ENCODE measurements at regions not wholly inside any gene's neighbourhood (a gene's known extent, or its start where the extent isn't known, plus 50 kb on each side); places are given as distances from the start of the nearest gene placed in this dataset.

DNA sequence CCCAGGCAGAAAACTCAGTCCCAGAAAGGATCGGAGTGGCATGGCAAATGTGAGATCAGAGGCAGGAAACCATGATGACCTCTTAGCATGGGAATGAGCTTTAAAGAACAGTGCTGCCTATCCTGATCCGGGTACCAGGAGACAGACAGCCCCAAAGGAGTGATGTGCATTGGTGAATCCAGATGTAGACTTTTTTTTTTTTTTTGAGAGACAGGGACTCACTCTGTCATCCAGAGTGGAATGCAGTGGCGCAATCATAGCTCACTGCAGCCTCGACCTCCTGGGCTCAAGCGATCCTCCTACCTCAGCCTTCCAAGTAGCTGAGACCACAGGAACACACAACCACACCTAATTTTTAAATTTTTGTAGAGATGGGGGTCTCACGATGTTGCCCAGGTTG lies 122.7 kb downstream of the VAPA start:
- no peak for TF ChIP-seq MAX (IDR thresholded peaks at IDR 0.05)
- no peak for TF ChIP-seq RAD21 (IDR thresholded peaks at IDR 0.05; ENCODE audit: low read depth)
- Histone ChIP-seq H2AFZ (ENCODE audit: low read depth, low read length, poor library complexity, severe bottlenecking) (no peak overlapping the region), H3K4me2 (ENCODE audit: low read length) (no peak overlapping the region), H3K36me3 (ENCODE audit: control insufficient read depth in 1 of 2, insufficient read depth in 2 of 2, low read length in 2 of 2) (no peaks in the 10 kb centered on the region), H3K9ac (ENCODE audit: low read length) (no peak overlapping the region), H3K4me3 (replicated peaks in 1 of 2; ENCODE audit: low read depth in 1 of 2, low read length in 2 of 2) (no peak overlapping the region), H3K27me3 (ENCODE audit: insufficient read depth, low read length) (no peaks in the 10 kb centered on the region), H3K4me1 (ENCODE audit: control insufficient read depth in 1 of 2, insufficient read depth in 2 of 2, low read length in 2 of 2) (peaks cover 0 to 9% of the 10 kb centered on the region in 2 experiments; a peak in 2 of 4 replicates), H3K9me2 (ENCODE audit: insufficient read depth) (no peaks in the 10 kb centered on the region), H3K27ac (ENCODE audit: low read depth, low read length) (no peak overlapping the region), H3K9me3 (ENCODE audit: control insufficient read depth in 1 of 2, insufficient read depth in 1 of 2, low read depth in 1 of 2, low read length in 2 of 2) (no peaks in the 10 kb centered on the region), H4K20me1 (ENCODE audit: insufficient read depth) (no peaks in the 10 kb centered on the region), H3K79me2 (ENCODE audit: insufficient read depth, low read length) (no peaks in the 10 kb centered on the region)
- intact Hi-C loops (cut with micrococcal nuclease): no loop called here
- ChIA-PET POLR2A (no interaction called here), CTCF (no interaction called here), RAD21 (ENCODE audit: low non-redundant PET in 1 of 2, low total read pairs in 2 of 2, uncharacterized antibody in 2 of 2, unreplicated experiment in 2 of 2) (no interaction called here)
- ATAC-seq (no peak), DNase-seq (ENCODE audit: low read depth, low spot score) (no peak)
- no TSS peak for BruUV-seq (replicated peaks)

DNA sequence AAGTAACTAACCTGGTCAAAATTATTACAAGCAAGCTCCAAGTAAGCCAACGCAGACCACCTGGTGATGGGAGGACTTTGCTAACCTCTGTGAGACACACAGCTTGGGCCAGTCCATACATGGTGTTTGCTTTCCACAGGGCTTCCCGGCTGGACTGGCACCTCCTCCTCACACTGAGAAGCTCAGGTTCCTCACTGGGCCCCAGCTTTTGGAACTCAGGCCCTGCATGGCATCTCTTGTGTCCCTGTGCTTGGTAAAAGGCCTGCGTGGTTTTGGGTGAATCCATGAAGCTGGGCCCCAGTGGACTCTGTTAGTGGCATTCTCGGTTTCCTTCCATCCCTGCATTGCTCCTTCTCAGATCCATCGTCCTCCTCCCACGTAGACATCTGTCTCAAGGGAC lies 123.4 kb downstream of the VAPA start:
- H3K9ac ChIP-seq (ENCODE audit: low read length): no peak overlapping the region
- H3K27ac ChIP-seq (ENCODE audit: low read depth, low read length): no peak overlapping the region
- intact Hi-C loops (cut with micrococcal nuclease): no loop called here
- BruUV-seq (replicated peaks): no TSS peak
- H3K4me2 ChIP-seq (ENCODE audit: low read length): no peak overlapping the region
- no peaks in the 10 kb centered on the region for H3K9me2 ChIP-seq (ENCODE audit: insufficient read depth)
- DNase-seq (ENCODE audit: low read depth, low spot score): no peak
- ATAC-seq: no peak
- TF ChIP-seq RAD21 (IDR thresholded peaks at IDR 0.05; ENCODE audit: low read depth) (no peak), CBX3 (IDR thresholded peaks at IDR 0.05; ENCODE audit: low read depth) (no peak), EZH2phosphoT487 (IDR thresholded peaks at IDR 0.05; ENCODE audit: borderline replicate concordance) (no peak), POLR2A (IDR thresholded peaks at IDR 0.05; ENCODE audit: borderline replicate concordance, extremely low read depth, insufficient read depth, insufficient read length) (no peak), ZFX (IDR thresholded peaks at IDR 0.05) (no peak), EZH2 (IDR thresholded peaks at IDR 0.05) (no peak), ELF1 (IDR thresholded peaks at IDR 0.05; ENCODE audit: borderline replicate concordance, low read depth) (no peak), POLR2AphosphoS5 (IDR thresholded peaks at IDR 0.05; ENCODE audit: low read depth, low read length) (no peak), SIN3A (IDR thresholded peaks at IDR 0.05; ENCODE audit: low read depth) (no peak)
- TF ChIP-seq, protein P1, sequence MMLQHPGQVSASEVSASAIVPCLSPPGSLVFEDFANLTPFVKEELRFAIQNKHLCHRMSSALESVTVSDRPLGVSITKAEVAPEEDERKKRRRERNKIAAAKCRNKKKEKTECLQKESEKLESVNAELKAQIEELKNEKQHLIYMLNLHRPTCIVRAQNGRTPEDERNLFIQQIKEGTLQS (IDR thresholded peaks at IDR 0.05): no peak
- H3K4me3 ChIP-seq (replicated peaks in 1 of 2; ENCODE audit: low read depth in 1 of 2, low read length in 2 of 2): no peak overlapping the region
- H3K27me3 ChIP-seq (ENCODE audit: insufficient read depth, low read length): no peaks in the 10 kb centered on the region
- no peaks in the 10 kb centered on the region for H3K36me3 ChIP-seq (ENCODE audit: control insufficient read depth in 1 of 2, insufficient read depth in 2 of 2, low read length in 2 of 2)
- peaks cover 0 to 9% of the 10 kb centered on the region in 2 experiments; a peak in 2 of 4 replicates for H3K4me1 ChIP-seq (ENCODE audit: control insufficient read depth in 1 of 2, insufficient read depth in 2 of 2, low read length in 2 of 2)
- CTCF ChIA-PET: no interaction called here
- H3K79me2 ChIP-seq (ENCODE audit: insufficient read depth, low read length): no peaks in the 10 kb centered on the region
- no peak overlapping the region for H2AFZ ChIP-seq (ENCODE audit: low read depth, low read length, poor library complexity, severe bottlenecking)
- RAD21 ChIA-PET (ENCODE audit: low non-redundant PET in 1 of 2, low total read pairs in 2 of 2, uncharacterized antibody in 2 of 2, unreplicated experiment in 2 of 2): no interaction called here
- POLR2A ChIA-PET: no interaction called here
- no peaks in the 10 kb centered on the region for H3K9me3 ChIP-seq (ENCODE audit: control insufficient read depth in 1 of 2, insufficient read depth in 1 of 2, low read depth in 1 of 2, low read length in 2 of 2)
- no peaks in the 10 kb centered on the region for H4K20me1 ChIP-seq (ENCODE audit: insufficient read depth)

Data from HCT116 (cell line).